MM.1S (cell line): ENCODE measurements at regions not wholly inside any gene's neighbourhood (a gene's known extent, or its start where the extent isn't known, plus 50 kb on each side); places are given as distances from the start of the nearest gene placed in this dataset.

Experiments used
- CTCF ChIP-seq: fragments of 300-600 bp; sonication (generic); IDR thresholded peaks from 2 replicates; pipeline ENCODE4 v1.5.1; 2016; ENCODE audit warnings: antibody characterized with exemption, low read length, mixed read lengths
- EZH2 ChIP-seq: fragments of 300-600 bp; sonication (generic); optimal IDR thresholded peaks from 2 replicates; pipeline ENCODE3; 2017; ENCODE audit warnings: low read depth, mild to moderate bottlenecking, antibody characterized with exemption, low read length, mixed read lengths

- TF ChIP-seq CTCF, result no peak
- TF ChIP-seq EZH2, result no peak
These were observed 50.9 kb upstream of the RTL6 start for GRCh38 chr22:44548981-44549380.
